Gastroesophageal sphincter (tissue), 3 donors: ENCODE measurements at regions not wholly inside any gene's neighbourhood (a gene's known extent, or its start where the extent isn't known, plus 50 kb on each side); places are given as distances from the start of the nearest gene placed in this dataset.
"Not testable (repeated sequence)": the region's sequence is repeated elsewhere in the genome, so short reads cannot be mapped to it uniquely, and the experiment has no call there.

ENCODE experiments used
- EP300 ChIP-seq: sonication (generic); formaldehyde crosslinking; IDR thresholded peaks from one replicate; pipeline ENCODE4 v1.6.1; 2017; ENCODE audit warnings: antibody characterized with exemption, mild to moderate bottlenecking
- POLR2A ChIP-seq, 2 donors: fragments of 450-650 bp; IDR thresholded peaks; one replicate each; pipeline ENCODE4 v1.6.1; 2017; ENCODE audit warnings: antibody characterized with exemption in 2 of 2, mild to moderate bottlenecking in 2 of 2, moderate library complexity in 1 of 2
- POLR2AphosphoS5 ChIP-seq: sonication (generic); formaldehyde crosslinking; IDR thresholded peaks from one replicate; pipeline ENCODE4 v1.6.1; 2017; ENCODE audit warnings: antibody characterized with exemption
- TF ChIP-seq, protein P1 (sequence below), 4 experiments: fragments of 200-600 bp in 2 of 4; fragments of 450-650 bp in 2 of 4; sonication (generic) in 1 of 4; IDR thresholded peaks; one replicate each; pipeline ENCODE4 v1.5.1; 2017 to 2019; ENCODE audit warnings: antibody characterized with exemption in 4 of 4, mild to moderate bottlenecking in 2 of 4, moderate library complexity in 2 of 4

DNA sequence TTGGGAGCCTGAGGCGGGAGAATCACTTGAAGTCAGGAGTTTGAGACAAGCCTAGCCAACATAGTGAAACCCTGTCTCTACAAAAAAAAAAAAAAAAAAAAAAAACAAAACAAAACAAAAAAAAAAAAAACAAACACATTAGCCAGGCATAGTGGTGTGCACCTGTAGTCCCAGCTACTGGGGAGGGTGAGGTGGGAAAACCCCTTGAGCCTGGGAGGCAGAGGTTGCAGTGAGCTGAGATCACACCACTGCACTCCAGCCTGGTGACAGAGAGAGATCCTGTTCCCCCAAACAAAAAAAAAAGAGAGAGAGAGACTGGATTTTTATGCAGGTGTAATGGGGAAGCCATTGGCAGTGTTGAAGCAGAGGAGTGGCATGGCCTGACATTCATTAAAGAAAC, 385.7 kb upstream of the TENM3 start:
- TF ChIP-seq, protein P1, sequence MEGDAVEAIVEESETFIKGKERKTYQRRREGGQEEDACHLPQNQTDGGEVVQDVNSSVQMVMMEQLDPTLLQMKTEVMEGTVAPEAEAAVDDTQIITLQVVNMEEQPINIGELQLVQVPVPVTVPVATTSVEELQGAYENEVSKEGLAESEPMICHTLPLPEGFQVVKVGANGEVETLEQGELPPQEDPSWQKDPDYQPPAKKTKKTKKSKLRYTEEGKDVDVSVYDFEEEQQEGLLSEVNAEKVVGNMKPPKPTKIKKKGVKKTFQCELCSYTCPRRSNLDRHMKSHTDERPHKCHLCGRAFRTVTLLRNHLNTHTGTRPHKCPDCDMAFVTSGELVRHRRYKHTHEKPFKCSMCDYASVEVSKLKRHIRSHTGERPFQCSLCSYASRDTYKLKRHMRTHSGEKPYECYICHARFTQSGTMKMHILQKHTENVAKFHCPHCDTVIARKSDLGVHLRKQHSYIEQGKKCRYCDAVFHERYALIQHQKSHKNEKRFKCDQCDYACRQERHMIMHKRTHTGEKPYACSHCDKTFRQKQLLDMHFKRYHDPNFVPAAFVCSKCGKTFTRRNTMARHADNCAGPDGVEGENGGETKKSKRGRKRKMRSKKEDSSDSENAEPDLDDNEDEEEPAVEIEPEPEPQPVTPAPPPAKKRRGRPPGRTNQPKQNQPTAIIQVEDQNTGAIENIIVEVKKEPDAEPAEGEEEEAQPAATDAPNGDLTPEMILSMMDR (IDR thresholded peaks at IDR 0.05) = not testable (repeated sequence)
- TF ChIP-seq POLR2AphosphoS5; POLR2A (IDR thresholded peaks at IDR 0.05); EP300: not testable (repeated sequence)
